ENCODE measurements at regions not wholly inside any gene's neighbourhood (a gene's known extent, or its start where the extent isn't known, plus 50 kb on each side); places are given as distances from the start of the nearest gene placed in this dataset.

DNA sequence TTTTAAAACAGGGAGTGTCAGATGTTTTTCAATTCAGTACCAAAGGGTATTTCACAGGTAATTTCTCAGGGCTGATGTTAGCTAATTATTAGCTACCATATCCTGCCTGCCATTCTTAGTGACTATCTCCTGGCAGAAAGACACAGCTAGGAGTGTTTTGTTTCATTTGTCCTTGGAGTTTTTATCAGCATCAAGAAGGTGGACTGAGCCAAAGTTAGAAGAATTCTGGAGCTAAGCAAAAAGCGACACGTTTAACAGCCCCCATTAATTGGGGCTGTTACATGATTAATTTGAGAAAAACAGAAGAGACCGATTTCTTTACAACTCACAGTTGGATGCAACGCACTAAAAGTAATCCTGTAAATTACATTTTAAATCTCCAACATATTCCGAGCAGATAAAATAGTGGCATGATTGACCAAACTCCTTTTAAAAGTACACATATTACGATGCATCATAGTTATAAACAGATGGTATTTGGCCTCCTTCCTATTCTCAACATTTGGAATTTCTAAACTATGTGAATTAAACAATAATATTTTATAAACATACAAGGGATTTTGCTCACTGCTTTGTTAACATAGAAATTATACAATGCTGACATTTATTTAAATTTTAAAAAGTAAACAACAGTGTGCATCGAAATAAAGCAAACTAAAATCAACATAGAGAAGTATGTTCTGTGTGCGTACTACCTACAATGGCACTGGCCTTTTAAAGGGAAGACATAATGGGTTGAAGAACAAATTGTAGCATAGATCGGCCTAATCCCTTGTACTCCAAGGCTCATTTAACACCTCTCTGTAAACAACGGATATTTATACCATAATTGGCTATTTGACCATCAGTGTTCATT is 585.1 kb downstream of the ZEB2 start:
- H3K4me3 Mint-ChIP-seq: peak overlapping the region; percentile 63
- no peaks in the 10 kb centered on the region for H3K9me3 Mint-ChIP-seq
- H3K27me3 Mint-ChIP-seq (ENCODE audit: low read depth): peaks cover 38% of the 10 kb centered on the region
- H3K27ac Mint-ChIP-seq (ENCODE audit: unreplicated experiment): no peak overlapping the region
- peaks cover 23% of the 10 kb centered on the region for H3K4me1 Mint-ChIP-seq
- DNase-seq (ENCODE audit: low read depth, low spot score): no peak
- TF ChIP-seq, protein P1, sequence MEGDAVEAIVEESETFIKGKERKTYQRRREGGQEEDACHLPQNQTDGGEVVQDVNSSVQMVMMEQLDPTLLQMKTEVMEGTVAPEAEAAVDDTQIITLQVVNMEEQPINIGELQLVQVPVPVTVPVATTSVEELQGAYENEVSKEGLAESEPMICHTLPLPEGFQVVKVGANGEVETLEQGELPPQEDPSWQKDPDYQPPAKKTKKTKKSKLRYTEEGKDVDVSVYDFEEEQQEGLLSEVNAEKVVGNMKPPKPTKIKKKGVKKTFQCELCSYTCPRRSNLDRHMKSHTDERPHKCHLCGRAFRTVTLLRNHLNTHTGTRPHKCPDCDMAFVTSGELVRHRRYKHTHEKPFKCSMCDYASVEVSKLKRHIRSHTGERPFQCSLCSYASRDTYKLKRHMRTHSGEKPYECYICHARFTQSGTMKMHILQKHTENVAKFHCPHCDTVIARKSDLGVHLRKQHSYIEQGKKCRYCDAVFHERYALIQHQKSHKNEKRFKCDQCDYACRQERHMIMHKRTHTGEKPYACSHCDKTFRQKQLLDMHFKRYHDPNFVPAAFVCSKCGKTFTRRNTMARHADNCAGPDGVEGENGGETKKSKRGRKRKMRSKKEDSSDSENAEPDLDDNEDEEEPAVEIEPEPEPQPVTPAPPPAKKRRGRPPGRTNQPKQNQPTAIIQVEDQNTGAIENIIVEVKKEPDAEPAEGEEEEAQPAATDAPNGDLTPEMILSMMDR (conservative IDR thresholded peaks at IDR 0.05): no peak
- H3K36me3 Mint-ChIP-seq (ENCODE audit: low read depth): no peaks in the 10 kb centered on the region

DNA sequence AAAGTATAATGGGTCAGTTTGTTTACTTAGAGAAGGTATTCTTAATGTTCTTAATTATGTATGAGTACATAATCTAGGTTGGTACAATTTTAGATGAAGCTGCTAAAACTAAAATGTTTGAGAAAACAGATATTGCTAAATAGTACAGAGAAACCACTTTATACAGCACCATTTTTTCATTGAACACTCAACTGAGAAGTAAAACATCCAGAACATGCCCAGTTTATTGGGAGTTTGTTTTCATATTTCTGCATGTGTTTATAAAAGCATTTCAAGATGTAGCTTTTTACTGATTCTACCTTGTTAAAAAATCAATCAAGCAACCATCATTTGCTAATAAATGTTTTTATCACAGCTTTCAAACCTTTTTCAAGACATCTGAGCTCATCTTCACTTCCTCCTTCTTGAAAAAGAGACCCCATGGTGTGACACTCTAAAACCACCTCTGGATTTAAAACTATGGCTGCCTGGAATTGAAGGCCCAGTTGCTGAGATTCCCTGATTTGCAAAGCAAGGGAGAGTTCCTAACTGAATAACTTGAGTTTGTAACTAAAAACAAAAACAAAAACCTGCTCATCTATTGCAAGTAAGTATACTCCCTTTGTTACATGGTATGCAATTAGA is 585.9 kb downstream of the ZEB2 start:
- H3K27ac Mint-ChIP-seq (ENCODE audit: unreplicated experiment): no peak overlapping the region
- no peak overlapping the region for H3K4me3 Mint-ChIP-seq
- TF ChIP-seq, protein P1 (conservative IDR thresholded peaks at IDR 0.05): no peak
- H3K9me3 Mint-ChIP-seq: no peaks in the 10 kb centered on the region
- peaks cover 18% of the 10 kb centered on the region for H3K4me1 Mint-ChIP-seq
- H3K36me3 Mint-ChIP-seq (ENCODE audit: low read depth): no peaks in the 10 kb centered on the region
- DNase-seq (ENCODE audit: low read depth, low spot score): no peak
- peaks cover 32% of the 10 kb centered on the region for H3K27me3 Mint-ChIP-seq (ENCODE audit: low read depth)

DNA sequence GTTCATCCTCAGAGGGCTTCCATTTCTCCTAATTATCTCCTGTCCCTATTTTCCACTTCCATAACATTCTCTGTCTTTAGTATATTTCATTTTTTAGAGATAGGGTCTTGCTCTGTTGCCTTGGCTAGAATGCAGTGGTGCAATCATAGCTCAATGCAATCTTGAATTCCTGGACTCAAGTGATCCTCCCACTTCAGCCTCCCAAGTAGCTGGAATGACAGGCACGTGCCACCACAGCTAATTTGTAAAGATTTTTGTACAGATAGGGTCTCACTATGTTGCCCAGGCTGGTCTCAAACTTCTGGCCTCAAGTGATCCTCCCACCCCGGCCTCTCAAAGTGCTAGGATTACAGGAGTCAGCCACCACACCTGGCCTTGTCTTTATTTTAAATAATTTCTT is 589.0 kb downstream of the ZEB2 start:
- Mint-ChIP-seq H3K27ac (ENCODE audit: unreplicated experiment) (no peak overlapping the region), H3K36me3 (ENCODE audit: low read depth) (no peaks in the 10 kb centered on the region), H3K4me1 (peaks cover 9% of the 10 kb centered on the region), H3K27me3 (ENCODE audit: low read depth) (peaks cover 9% of the 10 kb centered on the region), H3K9me3 (no peaks in the 10 kb centered on the region), H3K4me3 (no peak overlapping the region)
- TF ChIP-seq, protein P1 (conservative IDR thresholded peaks at IDR 0.05): no peak
- no peak for DNase-seq (ENCODE audit: low read depth, low spot score)

DNA sequence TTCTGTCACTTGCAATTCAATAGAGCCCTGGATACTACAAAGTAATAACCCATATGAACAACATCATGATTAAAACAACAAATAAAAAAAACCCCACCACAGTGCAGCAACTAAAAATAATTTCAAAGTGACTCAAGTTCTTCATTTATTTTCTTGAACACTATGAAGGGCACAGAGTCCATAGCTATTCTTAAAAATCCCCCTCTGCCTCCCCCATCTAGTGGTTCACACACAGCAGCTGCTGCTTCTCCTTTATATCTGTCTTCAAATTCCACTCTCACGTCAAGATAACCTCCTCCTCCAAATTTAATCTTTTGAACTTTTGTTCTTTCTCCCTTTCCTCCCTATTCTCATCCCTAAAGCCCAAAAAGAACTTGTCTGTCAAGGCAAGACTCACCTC is 591.3 kb downstream of the ZEB2 start:
- H3K4me1 Mint-ChIP-seq: peaks cover 7% of the 10 kb centered on the region
- H3K36me3 Mint-ChIP-seq (ENCODE audit: low read depth): peaks cover 4% of the 10 kb centered on the region
- no peaks in the 10 kb centered on the region for H3K27me3 Mint-ChIP-seq (ENCODE audit: low read depth)
- TF ChIP-seq, protein P1 (conservative IDR thresholded peaks at IDR 0.05): no peak
- H3K4me3 Mint-ChIP-seq: no peak overlapping the region
- H3K27ac Mint-ChIP-seq (ENCODE audit: unreplicated experiment): no peak overlapping the region
- H3K9me3 Mint-ChIP-seq: peaks cover 4% of the 10 kb centered on the region
- no peak for DNase-seq (ENCODE audit: low read depth, low spot score)

DNA sequence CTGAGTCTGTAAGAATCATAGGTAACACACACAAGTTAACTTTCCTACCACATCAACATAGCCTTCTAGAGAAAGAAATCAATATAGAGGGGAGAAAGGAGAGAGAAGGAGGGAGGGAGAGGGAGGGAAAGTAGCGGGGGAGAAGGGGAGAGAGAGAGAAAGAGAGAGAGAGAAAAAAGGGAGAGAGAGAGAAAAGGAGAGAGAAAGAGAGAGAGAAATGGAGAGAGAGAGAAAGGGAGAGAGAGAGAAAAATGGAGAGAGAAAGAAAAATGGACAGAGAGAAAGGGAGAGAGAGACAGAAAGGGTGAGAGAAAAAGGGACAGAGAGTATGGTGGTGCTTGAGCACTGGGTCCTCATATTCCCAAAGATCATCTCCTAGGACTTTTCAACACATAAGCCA is 591.7 kb downstream of the ZEB2 start:
- H3K27ac Mint-ChIP-seq (ENCODE audit: unreplicated experiment): no peak overlapping the region
- H3K4me1 Mint-ChIP-seq: peaks cover 7% of the 10 kb centered on the region
- DNase-seq (ENCODE audit: low read depth, low spot score): no peak
- peaks cover 4% of the 10 kb centered on the region for H3K36me3 Mint-ChIP-seq (ENCODE audit: low read depth)
- no peak overlapping the region for H3K4me3 Mint-ChIP-seq
- TF ChIP-seq, protein P1 (conservative IDR thresholded peaks at IDR 0.05): no peak
- peaks cover 4% of the 10 kb centered on the region for H3K9me3 Mint-ChIP-seq
- H3K27me3 Mint-ChIP-seq (ENCODE audit: low read depth): no peaks in the 10 kb centered on the region

All from neural crest cell (in vitro differentiated cells).